HG03196 (cell line): ENCODE measurements at regions not wholly inside any gene's neighbourhood (a gene's known extent, or its start where the extent isn't known, plus 50 kb on each side); places are given as distances from the start of the nearest gene placed in this dataset.

Source experiments
- ATAC-seq: cut with Tn5 transposase; IDR thresholded peaks from one replicate; pipeline ENCODE4 v1.9.1; 2021; ENCODE audit not compliant: unreplicated experiment

- no peak for ATAC-seq
Measured at GRCh38 chr5:159385536-159385935, 55.2 kb upstream of the IL12B start.

GRCh38 chr5:159386028-159386711, 55.9 kb upstream of the IL12B start:
- no peak for ATAC-seq

GRCh38 chr5:159392871-159393270, 62.6 kb upstream of the IL12B start:
- ATAC-seq: no peak

GRCh38 chr5:159393854-159394274, 63.6 kb upstream of the IL12B start:
- no peak for ATAC-seq

- ATAC-seq: no peak
Measured at GRCh38 chr5:159395202-159395601, 64.9 kb upstream of the IL12B start.

- no peak for ATAC-seq
Measured at GRCh38 chr5:159398936-159399335, 68.6 kb upstream of the IL12B start.

GRCh38 chr5:159400476-159400875, 70.2 kb upstream of the IL12B start:
- no peak for ATAC-seq

GRCh38 chr5:159402311-159402710, 72.0 kb upstream of the IL12B start:
- no peak for ATAC-seq

GRCh38 chr5:159402856-159403255, 72.6 kb upstream of the IL12B start:
- ATAC-seq: no peak

- no peak for ATAC-seq
Measured at GRCh38 chr5:159403906-159404681, 73.8 kb upstream of the IL12B start.

GRCh38 chr5:159405611-159406031, 75.3 kb upstream of the IL12B start:
- peak; percentile 86 for ATAC-seq

- no peak for ATAC-seq
Measured at GRCh38 chr5:159406571-159406970, 76.3 kb upstream of the IL12B start.

- peak; percentile 49 for ATAC-seq
Measured at GRCh38 chr5:159409801-159410200, 79.5 kb upstream of the IL12B start.

- ATAC-seq: no peak
Measured at GRCh38 chr5:159410480-159410879, 80.2 kb upstream of the IL12B start.

- no peak for ATAC-seq
Measured at GRCh38 chr5:159411115-159411514, 80.8 kb upstream of the IL12B start.

- ATAC-seq: peak; percentile 79
Measured at GRCh38 chr5:159412284-159413046, 82.2 kb upstream of the IL12B start.

- ATAC-seq: no peak
Measured at GRCh38 chr5:159414021-159414420, 83.7 kb upstream of the IL12B start.

- ATAC-seq: no peak
Measured at GRCh38 chr5:159415301-159415937, 85.1 kb upstream of the IL12B start.

- ATAC-seq: no peak
Measured at GRCh38 chr5:159416438-159416837, 86.2 kb upstream of the IL12B start.

- no peak for ATAC-seq
Measured at GRCh38 chr5:159417170-159417569, 86.9 kb upstream of the IL12B start.

GRCh38 chr5:159419576-159419975, 89.3 kb upstream of the IL12B start:
- ATAC-seq: no peak
